ENCODE measurements at regions not wholly inside any gene's neighbourhood (a gene's known extent, or its start where the extent isn't known, plus 50 kb on each side); places are given as distances from the start of the nearest gene placed in this dataset.

DNA sequence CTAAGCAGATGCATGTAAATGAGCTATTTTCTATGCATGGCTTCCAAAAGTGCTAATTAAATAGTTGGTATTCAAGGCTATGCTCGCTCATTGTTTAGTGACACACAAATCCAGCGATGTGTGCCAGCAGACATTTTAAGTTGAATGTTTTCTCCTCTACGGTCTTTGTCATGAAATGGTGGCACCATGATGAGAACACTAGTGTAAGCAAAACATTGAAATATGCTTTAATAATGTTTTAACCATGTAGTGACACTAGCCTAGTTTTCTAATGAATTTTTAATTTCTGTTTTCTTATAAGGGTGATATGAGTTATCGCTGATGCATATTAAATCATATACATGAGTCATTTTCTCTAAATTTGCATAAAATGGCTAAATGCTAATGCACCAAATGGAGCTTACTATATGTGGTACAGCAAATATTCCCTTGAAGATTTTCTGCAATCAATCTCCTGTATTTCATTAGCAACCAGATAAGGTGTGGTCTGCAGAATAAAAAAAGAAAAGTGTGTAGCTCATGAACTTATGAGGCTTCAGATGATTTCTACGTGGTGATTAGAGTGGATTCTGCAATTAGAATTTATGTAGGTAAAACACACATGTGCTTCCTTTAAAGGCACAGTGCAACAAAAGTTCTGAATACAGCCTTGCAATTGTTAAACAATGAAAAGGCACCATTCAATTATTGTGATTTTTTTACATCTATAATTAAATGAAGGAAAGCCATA is 226.6 kb downstream of the MEF2C start:
- H3K4me3 ChIP-seq, result no peak overlapping the region
- H3K9me3 ChIP-seq, result no peaks in the 10 kb centered on the region
- 70% methylated on average over 5 of the region's 5 CpGs for WGBS
- no peaks in the 10 kb centered on the region for H3K36me3 ChIP-seq
- TF ChIP-seq POLR2AphosphoS5 (IDR thresholded peaks at IDR 0.05) (no peak), POLR2A (IDR thresholded peaks at IDR 0.05; ENCODE audit: low read depth) (no peak), EP300 (IDR thresholded peaks at IDR 0.05) (no peak), CTCF (IDR thresholded peaks at IDR 0.05) (no peak)
- intact Hi-C loops (cut with DNase I), result no loop called here
- no peak for DNase-seq (ENCODE audit: extremely low spot score)
- H3K4me1 ChIP-seq, result peaks cover 9 to 19% (median 11%) of the 10 kb centered on the region in 4 donors
- peaks cover 0 to 50% (median 16%) of the 10 kb centered on the region in 4 donors for H3K27me3 ChIP-seq
- no peak overlapping the region for H3K27ac ChIP-seq (replicated peaks in 1 of 4)

- Histone ChIP-seq H3K9me3 (no peaks in the 10 kb centered on the region), H3K36me3 (no peaks in the 10 kb centered on the region), H3K4me3 (no peak overlapping the region), H3K27ac (replicated peaks in 1 of 4) (no peak overlapping the region), H3K4me1 (no peaks in the 10 kb centered on the region), H3K27me3 (peaks cover 0 to 27% (median 0%) of the 10 kb centered on the region in 4 donors)
- no peak for DNase-seq (ENCODE audit: extremely low spot score)
- intact Hi-C loops (cut with DNase I), result no loop called here
- TF ChIP-seq EP300 (IDR thresholded peaks at IDR 0.05), result no peak
- TF ChIP-seq CTCF (IDR thresholded peaks at IDR 0.05), result no peak
- TF ChIP-seq POLR2AphosphoS5 (IDR thresholded peaks at IDR 0.05), result no peak
- no peak for TF ChIP-seq POLR2A (IDR thresholded peaks at IDR 0.05; ENCODE audit: low read depth)
- WGBS, result 46% methylated on average over 2 of the region's 2 CpGs
Measured at GRCh38 chr5:88653471-88653870, 229.5 kb downstream of the MEF2C start.

- H3K4me3 ChIP-seq, result no peak overlapping the region
- H3K9me3 ChIP-seq, result no peaks in the 10 kb centered on the region
- H3K4me1 ChIP-seq, result no peaks in the 10 kb centered on the region
- 83% methylated on average over 2 of the region's 2 CpGs for WGBS
- no peak for DNase-seq (ENCODE audit: extremely low spot score)
- no peak for TF ChIP-seq CTCF (IDR thresholded peaks at IDR 0.05)
- H3K36me3 ChIP-seq, result no peaks in the 10 kb centered on the region
- H3K27ac ChIP-seq (replicated peaks in 1 of 4), result no peak overlapping the region
- peaks cover 0 to 16% (median 0%) of the 10 kb centered on the region in 4 donors for H3K27me3 ChIP-seq
- intact Hi-C loops (cut with DNase I), result no loop called here
Measured at GRCh38 chr5:88647901-88648300, 235.1 kb downstream of the MEF2C start.

- Histone ChIP-seq H3K4me3 (no peak overlapping the region), H3K9me3 (no peaks in the 10 kb centered on the region), H3K27me3 (peaks cover 0 to 12% (median 0%) of the 10 kb centered on the region in 4 donors), H3K36me3 (no peaks in the 10 kb centered on the region), H3K4me1 (no peaks in the 10 kb centered on the region), H3K27ac (replicated peaks in 1 of 4) (no peak overlapping the region)
- WGBS, result 86% methylated on average over 1 of the region's 1 CpG
- no peak for TF ChIP-seq EP300 (IDR thresholded peaks at IDR 0.05)
- no peak for TF ChIP-seq CTCF (IDR thresholded peaks at IDR 0.05)
- TF ChIP-seq POLR2A (IDR thresholded peaks at IDR 0.05; ENCODE audit: low read depth), result no peak
- TF ChIP-seq POLR2AphosphoS5 (IDR thresholded peaks at IDR 0.05), result no peak
- no peak for DNase-seq (ENCODE audit: extremely low spot score)
- intact Hi-C loops (cut with DNase I), result no loop called here
Measured at GRCh38 chr5:88646866-88647265, 236.1 kb downstream of the MEF2C start.

DNA sequence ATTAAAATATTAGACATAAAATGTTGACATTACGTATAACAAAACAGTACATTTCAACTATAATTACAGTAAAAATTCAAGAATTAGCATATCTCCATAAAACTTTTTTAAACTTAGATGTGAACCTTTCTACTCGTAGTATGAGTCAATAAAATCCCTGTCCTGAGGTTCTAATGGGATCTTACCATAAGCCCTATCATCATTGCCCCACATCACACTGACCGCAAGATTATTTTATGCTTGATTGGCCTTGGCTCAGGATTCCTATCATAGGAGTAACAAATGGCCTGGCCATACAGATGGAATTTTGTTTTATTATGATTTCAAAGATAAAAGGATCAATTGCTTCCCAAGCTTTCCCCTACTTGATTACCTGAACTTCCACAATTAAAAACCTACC is 238.3 kb downstream of the MEF2C start:
- intact Hi-C loops (cut with DNase I), result no loop called here
- H3K36me3 ChIP-seq, result no peaks in the 10 kb centered on the region
- no peak for DNase-seq (ENCODE audit: extremely low spot score)
- H3K27ac ChIP-seq (replicated peaks in 1 of 4), result no peak overlapping the region
- no peak for TF ChIP-seq CTCF (IDR thresholded peaks at IDR 0.05)
- TF ChIP-seq POLR2A (IDR thresholded peaks at IDR 0.05; ENCODE audit: low read depth), result no peak
- no peak for TF ChIP-seq POLR2AphosphoS5 (IDR thresholded peaks at IDR 0.05)
- no peak for TF ChIP-seq EP300 (IDR thresholded peaks at IDR 0.05)
- 86% methylated on average over 3 of the region's 3 CpGs for WGBS
- H3K4me3 ChIP-seq, result no peak overlapping the region
- H3K4me1 ChIP-seq, result no peaks in the 10 kb centered on the region
- peaks cover 0 to 6% (median 0%) of the 10 kb centered on the region in 4 donors for H3K27me3 ChIP-seq
- no peaks in the 10 kb centered on the region for H3K9me3 ChIP-seq
